HG02852 (cell line): ENCODE measurements at regions not wholly inside any gene's neighbourhood (a gene's known extent, or its start where the extent isn't known, plus 50 kb on each side); places are given as distances from the start of the nearest gene placed in this dataset.
"Not testable (repeated sequence)": the region's sequence is repeated elsewhere in the genome, so short reads cannot be mapped to it uniquely, and the experiment has no call there.

Experiments used
- ATAC-seq: cut with Tn5 transposase; IDR thresholded peaks from one replicate; pipeline ENCODE4 v1.9.1; 2021; ENCODE audit warnings: mild to moderate bottlenecking, moderate library complexity; ENCODE audit not compliant: unreplicated experiment

DNA sequence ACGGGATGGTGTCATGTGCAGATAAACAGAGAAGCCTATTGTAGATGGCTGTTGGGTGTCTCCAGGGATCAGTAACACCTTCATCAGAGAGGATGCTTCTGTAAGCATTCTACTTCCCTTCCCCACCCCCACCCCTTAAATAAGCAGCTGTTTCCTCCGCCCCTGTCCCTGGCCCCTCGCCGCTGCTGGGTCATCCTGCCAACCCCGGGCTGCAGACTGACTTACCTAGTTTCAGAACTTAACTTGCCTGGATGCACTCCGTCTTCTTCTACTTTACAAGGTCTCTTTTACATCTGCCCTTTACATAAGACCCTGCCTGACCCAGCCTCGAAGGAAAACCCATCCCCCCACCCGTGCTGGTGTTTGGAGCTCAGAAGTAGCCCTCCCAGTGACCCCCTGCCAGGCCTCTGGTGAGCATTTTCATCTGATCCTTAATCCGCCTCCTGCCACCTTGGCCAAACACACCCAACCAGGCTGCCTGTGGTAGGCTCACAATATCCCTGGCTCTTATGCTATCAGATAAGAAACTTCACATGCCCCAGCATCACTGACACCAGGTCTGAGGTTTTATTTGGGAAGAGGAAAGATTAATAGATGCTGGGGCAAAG is 103.0 kb upstream of the HES1 start:
- ATAC-seq: no peak

DNA sequence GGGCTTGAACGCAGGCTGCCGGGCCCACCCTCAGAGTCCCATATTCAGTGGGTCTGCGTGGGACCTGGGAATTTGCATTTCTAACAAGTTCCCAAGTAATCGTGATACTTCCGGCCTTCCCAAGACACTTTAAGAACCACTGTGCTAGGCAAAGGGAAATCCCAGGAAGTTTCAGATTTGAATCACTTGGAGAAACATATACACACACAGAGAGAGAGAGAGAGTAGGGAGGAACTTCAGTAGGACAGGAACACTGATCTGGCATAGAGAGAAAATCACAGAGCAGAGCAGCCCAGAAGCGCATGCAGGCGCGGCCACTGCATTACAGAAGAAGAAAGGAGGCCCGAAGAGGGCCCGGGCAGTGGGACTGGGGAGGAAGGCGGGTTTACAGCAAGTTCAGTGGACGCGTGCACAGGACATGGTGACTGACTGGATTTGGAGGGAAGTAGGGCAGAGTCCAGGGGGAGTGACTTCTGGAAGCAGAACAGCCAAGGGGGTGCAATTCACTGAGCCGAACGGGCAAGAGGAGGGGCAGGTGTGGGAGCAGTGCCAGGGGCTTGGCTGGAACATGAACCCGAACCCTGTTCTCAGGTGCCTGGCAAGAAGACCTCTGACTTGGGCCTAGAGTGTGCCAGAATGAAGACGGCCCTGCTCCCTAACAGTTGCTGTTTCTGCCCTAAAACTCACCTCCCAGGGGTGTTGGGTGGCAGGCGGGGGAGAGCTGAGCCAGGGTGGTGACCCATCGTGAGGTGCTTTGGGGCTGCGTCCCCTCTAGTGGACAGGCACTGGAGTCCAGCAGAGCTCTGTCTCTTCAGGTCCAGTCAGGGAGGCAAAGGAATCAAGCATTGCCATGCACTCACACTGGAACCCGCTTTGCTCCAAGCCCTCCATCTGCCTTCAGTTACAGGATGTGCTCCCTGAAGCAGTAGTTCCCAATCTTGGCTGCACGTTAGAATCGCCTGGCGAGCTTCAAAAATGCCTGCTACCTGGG is 101.3 kb upstream of the HES1 start:
- no peak for ATAC-seq

DNA sequence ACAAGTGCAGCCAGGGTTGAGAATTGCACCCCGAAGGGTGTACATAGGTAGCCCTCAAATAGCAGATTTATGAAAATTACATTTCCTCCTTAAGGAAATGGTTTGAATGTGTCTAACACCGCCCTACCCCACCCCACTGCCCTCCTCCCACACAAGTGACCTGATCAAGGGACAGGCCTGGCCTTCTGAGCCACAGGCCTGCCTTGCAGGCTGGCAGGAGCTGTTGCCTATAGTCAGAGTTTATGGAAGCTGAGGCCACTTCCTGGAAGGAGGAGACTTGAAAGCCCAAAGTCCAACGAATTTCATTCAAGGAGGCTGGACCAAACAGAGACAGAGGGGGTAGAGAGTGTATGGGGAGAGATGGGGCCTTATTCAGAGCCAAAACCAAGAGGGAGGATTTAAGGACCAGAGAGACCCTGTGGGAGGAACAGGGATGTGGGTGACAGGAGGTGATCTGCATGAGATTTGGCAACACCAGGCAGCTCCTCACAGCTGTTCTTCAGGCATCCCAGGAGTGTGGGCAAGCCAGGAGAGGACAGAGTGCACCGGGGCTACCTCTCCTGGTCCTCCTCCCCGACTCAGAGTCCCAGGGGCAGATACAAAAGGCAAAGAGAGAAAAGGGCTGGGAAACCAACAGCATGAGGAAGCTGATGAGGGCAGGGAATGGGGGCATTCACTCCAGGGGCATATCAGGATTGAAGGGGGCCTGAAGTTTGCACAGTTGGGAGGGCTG is 100.4 kb upstream of the HES1 start:
- ATAC-seq: no peak

DNA sequence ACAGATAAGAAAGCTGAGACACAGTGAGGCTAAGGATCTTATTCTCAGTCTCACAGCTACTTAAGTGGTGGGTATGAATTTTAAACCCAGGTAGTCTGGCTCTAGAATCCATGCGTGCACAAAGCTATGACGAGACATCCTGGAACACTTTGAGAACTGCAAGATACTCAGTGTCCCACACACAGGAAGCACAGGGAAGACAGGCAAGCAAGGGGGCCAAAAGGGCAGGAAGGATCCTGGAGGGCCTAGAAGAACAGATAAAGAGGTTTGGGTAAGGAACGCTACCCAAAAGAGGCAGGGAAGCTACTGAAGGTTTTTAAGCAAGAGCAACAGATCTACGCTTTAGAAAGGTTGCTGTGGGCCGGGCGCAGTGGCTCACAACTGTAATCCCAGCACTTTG is 99.1 kb upstream of the HES1 start:
- ATAC-seq: no peak

DNA sequence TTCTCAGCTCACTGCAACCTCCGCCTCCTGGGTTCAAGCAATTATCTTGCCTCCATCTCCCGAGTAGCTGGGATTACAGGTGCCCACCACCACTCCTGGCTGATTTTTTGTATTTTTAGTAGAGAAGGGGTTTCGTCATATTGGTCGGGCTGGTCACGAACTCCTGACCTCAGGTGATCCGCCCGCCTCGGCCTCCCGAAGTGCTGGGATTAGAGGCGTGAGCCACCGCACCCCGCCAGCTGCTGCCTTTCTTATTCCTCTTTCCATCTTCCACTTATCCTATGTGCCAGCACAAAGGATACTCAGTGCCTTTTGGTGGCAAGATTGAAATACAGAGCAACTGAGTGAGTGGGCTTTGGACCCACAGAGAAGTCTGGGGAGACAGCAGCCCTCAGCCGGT is 97.6 kb upstream of the HES1 start:
- ATAC-seq: not testable (repeated sequence)

DNA sequence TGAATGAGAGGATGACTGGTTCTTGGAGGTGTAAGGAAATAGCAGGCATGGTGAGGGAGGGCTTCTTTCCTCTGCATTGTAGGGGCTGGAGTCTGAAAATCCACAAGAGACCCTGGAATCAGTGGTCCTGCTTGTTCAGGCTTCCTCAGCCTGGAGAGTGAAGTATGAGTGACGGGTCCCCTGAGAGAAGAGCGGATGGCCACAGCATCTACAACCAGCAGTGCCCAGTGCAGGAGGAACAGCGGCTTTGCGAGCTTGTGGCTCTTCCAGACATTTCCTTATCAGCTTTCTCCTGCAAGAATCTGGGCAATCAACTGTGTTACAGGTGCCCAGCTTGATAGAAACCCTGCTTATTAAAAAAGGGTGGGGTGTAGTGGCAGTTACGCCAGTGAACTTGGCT is 97.0 kb upstream of the HES1 start:
- ATAC-seq: no peak

DNA sequence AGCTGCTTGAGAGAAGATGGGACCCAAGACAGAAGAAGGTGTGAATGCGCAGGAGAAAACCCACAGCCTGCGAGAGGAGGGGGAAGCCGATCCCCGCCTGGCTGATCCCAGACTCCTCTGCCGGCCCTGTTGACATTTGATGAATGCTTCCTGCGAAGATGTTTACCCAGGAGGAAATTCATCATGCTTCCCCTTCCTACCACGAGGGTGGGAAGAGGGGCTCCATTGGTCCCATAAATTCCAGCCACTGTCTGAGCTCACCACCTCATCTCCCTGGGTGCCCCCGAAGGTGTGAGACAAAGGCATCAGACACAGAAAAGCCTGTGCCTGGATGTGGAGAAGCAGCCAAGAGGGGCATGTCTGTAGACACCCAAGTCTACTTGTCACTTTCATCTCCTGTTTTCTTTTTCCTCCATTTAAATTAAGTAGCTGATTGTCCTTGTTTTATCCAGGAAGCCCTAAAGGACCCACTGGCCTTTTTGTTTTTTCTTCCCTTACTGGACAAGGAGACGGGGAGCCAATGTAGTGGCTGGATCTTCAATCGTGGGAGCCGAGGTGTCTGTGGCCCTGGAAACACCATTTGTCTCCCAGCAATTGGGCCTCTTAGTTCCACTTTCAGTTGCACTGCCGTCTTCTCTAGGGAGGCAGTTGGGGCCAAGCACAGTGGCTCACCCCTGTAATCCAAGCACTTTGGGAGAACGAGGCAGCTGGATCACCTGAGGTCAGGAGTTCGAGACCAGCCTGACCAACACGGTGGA is 95.3 kb upstream of the HES1 start:
- ATAC-seq: no peak

DNA sequence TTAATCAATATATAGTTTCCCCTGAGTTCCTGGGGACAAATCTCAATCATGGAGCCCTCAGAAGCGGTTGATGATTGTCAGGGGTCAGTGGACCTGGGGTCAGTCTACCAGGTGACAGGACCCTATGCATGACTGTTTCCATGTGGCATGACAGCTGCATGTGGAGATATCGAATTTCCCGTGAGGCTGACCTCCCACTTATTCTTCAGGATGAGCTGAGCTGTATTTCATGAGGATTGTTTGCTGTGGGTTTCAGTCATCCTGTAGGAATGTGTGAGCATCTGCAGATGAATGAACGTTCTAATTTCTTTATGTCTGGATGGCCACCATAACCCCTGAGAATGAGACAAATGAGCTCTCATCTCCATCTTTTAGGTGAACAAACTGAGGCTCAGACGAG is 93.0 kb upstream of the HES1 start:
- no peak for ATAC-seq

DNA sequence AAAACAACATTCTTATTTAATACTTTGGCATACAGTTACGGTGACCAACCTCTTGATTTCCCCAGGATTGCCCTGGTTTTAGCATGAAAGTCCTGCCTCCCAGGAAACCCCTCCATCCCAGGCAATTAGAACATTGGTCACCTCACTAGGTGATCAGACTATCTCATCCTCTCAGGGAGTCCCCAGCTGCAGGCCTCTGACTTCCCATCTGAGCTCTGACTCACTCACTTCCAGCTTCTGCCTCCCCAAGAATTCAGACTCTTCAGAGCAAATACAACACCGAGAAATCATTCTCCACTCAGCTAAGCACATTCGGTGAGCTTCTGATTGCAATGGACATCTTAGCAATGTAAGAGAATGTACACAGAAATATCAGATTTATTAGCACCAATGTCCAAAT is 92.4 kb upstream of the HES1 start:
- no peak for ATAC-seq

DNA sequence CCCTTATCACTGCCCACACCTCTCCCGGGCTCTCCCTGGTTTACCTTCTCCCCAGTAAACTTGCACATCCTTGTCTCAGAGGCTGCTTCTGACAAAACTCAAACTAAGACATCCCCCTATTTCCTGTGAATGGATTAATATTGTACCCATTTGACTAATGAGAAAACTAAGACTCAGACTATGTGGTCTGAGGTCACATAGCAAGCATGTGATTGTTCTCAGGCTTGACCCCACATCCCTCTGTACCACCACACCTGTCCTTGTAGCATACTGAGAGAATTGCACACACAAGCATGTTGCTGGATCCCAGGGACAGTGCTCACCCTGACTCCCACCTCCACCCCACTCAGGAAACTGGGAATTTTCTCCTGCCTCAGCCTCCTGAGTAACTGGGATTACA is 90.7 kb upstream of the HES1 start:
- peak; percentile 85 for ATAC-seq

DNA sequence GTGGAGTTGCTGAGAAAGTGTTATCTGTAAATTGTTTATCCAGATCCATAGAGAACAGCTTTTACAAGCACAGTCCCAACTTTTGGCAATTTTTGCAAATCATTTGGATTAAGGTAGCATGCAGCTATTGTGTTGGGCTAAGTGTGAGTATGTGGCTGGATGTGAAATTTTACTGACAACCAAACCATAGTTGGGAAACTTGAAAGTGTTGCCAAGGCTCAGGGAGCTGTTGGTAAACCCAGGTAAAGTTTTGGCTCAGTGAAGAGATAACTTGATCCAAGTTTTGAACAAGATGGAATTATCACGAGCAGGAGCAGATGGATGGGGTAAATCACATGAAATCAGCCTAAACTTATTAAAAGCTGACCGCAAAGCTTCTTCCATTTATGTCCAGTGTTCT is 90.0 kb upstream of the HES1 start:
- no peak for ATAC-seq

DNA sequence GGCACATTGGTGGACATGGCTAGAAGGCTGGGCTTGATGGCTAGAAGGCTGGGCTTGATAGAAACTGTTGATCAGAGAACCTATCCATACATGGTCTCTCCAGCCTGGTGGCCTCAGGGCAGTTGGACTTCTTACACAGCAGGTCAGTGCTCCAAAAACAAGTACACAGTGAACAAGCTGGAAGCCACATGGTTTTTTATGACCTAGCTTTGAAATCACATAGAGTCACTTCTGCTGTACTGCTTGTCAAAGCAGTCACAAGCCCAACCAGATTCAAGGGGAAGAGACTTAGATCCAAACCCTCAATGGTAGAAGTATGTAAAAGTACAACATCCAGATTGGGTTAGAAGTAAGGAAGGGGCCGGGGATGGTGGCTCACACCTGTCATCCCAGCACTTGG is 89.4 kb upstream of the HES1 start:
- ATAC-seq: no peak

DNA sequence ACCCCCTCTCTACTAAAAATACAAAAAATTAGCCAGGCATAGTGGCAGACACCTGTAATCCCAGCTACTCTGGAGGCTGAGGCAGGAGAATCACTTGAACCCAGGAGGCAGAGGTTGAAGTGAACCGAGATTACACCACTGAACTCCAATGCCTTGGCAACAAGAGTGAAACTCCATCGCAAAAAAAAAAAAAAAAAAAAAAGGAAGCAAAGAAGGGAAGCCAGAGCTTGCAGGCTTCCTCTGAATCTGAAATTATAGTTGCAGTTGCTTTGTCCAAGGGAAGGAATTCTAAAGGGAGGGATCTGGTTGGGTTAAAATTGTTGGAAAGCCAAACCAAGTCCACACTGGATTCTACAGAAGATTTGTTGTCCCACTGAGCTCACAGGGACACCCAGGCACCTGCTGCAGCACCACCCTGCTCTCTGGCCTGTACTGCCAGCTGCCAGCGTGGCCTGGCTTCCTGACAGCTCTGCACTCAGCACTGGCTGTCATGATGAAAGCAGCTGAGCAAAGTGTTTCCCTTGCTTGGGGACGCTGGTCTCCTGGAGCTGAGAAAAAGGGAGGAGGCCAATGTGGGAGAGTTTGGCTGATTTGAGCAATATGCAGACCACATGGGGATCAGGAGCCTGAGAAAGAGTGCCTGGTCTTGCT is 88.8 kb upstream of the HES1 start:
- no peak for ATAC-seq

DNA sequence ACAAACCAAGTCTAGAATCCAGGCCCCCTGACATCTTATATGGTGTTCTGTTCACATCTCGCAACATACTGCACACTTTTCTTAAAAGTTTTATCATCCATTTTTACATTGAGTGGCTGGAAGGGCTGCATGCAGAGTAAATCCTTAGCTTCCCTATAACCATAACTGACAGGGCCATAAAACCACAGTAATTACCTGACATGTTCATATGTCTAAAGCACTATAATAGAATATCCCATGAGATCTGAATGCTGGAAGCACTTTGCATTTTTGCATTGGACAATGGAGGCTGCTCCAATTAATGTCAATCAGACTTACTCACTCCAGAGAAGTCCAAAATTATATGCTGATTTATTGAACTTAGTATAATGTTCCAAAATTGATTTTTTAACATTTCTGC is 86.6 kb upstream of the HES1 start:
- ATAC-seq: no peak

DNA sequence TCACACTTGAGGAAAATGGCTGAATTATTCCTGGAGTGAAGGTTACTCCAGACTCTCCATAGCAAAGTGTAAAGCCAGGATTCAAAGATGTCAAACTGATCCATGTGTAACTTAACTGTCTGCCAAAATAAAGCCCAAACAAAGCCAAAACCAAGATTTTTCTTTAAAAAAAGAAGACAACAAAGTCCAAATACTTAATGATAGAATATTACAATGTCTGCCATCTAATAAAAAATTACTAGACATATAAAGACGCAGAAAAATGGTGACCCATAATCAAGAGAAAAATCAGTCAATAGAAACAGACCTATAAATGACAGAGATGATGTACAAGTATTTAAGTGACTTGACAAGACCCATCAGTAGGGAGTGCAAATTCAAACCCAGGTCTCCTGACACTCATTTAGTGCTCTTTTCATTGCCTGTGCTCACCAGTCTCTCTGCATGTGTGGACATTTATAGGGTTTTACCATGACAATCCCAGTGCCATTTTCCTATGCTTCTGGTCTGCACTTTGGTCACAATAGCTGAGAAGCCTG is 85.1 kb upstream of the HES1 start:
- ATAC-seq: no peak

DNA sequence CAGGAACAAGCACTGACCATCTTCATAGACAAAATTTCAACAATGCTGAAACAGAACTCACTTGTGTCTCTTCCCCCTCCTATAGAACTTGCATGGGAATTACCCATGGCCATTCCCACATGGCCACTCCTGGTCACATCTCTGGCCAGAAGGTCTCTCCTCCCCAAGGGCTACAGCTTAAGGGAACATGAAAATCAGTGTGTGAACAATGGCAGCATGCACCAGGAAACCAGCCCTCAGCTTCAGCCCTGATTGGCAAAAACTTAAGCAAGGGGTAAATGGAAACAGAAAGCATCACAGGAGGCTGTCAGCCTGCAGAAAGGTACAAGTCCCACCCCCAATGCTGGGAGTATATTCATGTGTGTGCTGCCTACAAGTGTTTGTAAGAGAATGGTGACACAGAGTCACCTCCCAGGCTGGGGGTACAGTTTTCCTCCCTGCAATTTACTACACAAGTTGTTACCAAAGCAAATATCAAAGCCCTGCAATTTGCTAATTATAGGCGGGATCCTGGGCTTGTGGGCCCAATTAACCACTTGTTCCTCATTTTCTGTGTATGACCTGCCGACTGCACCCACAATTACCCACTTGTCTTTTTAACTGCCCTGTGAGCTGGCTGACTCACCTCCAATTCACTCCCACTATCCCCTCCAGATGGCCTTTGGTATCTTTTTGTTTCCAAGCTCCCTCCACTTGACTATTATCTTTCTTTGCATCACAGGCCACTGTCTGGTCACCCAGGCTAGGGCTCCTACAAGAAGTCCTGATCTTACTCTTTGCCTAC is 84.4 kb upstream of the HES1 start:
- ATAC-seq: no peak

DNA sequence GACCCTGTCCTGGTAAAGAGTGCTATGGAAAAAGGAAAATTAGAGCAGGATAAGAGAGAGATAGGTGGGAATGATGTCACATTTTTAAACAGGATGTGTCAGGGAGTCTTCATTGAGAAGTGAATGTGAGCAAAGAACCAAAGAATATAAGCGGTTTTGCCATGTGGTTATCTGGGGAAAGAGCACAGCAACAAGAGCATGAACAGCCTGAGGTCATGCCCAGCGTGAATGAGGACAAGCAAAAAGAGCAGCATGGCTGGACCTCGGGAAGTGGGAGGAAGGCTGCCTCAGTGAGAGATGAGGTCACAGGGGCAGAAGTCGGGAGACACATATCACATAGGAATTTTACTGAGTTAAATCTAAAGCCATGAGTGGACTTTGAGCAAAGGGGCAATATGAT is 82.8 kb upstream of the HES1 start:
- ATAC-seq: no peak

DNA sequence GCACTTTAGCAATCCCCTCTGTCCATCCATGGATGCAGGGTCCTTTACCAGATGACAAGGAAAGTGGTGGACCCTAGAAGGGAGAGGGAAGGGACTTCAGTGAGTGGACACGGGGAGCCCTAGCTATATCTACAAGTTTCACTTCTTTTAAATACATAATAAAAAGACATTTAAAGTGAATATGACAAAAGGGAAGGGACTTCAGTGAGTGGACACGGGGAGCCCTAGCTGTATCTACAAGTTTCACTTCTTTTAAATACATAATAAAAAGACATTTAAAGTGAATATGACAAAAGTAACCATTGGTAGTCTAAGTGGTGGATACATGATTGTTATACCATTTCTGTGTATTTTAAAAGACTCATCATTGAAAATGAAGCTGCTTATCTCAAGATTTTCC is 81.9 kb upstream of the HES1 start:
- no peak for ATAC-seq

DNA sequence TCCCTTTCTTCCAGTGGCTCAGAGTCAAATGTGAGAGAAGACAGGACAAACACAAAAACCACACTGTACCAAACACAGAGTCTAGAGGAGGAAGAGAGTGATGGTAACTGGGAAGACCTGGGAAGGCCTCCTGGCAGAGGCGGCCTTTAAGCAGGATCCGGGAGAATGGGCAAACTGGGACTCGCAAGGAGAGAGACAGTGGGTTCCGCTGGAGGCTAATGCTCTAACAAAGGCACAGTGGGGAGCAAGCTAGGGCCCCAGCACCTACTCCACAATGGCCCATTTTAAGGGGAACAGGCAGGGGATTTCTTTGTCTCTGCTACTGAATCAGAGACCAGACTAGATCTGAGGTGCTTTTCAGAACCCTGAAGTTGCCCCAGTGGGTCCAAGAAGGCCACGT is 81.4 kb upstream of the HES1 start:
- ATAC-seq: no peak

DNA sequence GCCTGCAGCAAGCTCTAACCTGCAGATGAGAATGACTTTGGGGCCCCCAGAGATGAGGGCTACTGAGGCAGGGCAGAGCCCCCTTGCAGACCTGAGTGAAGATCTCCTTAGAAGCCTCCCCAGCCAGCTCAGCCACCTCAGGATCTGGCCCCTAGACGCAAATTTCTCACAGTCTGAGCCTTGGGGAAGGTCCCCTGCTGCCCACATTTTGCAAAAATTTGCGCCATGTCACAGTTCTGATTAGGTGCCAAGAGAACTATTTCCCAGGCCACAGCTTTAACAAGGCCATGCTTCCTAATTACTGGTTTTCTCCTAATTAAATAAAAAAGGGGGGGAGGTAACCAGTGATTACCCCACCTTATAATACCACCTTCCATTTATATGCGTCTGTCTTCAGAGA is 81.0 kb upstream of the HES1 start:
- no peak for ATAC-seq
